GM21723 (cell line): ENCODE measurements at regions not wholly inside any gene's neighbourhood (a gene's known extent, or its start where the extent isn't known, plus 50 kb on each side); places are given as distances from the start of the nearest gene placed in this dataset.

Experiments used
- ATAC-seq: cut with Tn5 transposase; IDR thresholded peaks from one replicate; pipeline ENCODE4 v1.9.1; 2021; ENCODE audit warnings: mild to moderate bottlenecking, moderate library complexity; ENCODE audit not compliant: unreplicated experiment

DNA sequence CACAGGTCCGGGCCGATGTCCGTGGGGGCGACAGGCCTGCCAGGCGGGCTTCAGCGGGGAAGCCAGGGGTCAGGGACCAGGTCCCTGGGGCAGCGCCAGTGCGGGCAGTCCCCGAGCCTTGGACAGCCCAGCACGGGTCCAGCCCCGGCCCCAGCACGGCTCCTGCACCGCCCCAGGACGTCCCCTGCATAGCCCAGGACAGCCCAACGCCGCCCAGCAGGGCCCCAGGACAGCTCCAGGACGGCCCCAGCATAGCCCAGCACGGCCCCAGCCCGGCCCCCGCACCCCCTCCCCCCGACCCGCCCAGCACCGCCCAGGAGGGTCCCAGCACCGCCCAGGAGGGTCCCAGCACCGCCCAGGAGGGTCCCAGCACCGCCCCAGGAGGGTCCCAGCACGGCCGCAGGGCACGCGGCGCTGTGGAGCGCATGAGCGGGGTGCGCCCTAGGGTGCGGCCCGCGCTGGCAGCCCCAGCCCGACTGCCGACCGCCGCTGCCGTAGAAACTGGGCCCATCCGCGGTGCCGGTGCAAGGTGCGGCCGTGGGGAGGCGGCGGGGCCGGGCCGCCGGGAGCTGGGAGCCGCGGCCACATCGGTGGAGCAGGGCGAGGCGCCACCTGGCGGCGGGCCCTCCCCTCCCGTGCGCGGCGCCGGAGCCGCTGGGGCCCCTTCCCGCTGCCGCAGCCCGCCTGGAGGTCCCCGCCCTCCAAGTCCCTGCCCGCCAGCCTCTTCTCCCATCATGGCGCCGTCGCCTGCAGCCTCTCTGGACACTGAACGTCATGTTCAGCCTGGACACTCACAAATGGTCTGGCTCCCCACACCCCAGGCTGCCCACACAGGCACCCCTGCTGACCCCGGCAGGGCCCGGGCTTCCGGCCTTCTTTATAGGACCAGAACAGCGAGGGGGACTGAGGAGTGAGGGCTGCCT lies 106.8 kb upstream of the NKX1-1 start:
- no peak for ATAC-seq

DNA sequence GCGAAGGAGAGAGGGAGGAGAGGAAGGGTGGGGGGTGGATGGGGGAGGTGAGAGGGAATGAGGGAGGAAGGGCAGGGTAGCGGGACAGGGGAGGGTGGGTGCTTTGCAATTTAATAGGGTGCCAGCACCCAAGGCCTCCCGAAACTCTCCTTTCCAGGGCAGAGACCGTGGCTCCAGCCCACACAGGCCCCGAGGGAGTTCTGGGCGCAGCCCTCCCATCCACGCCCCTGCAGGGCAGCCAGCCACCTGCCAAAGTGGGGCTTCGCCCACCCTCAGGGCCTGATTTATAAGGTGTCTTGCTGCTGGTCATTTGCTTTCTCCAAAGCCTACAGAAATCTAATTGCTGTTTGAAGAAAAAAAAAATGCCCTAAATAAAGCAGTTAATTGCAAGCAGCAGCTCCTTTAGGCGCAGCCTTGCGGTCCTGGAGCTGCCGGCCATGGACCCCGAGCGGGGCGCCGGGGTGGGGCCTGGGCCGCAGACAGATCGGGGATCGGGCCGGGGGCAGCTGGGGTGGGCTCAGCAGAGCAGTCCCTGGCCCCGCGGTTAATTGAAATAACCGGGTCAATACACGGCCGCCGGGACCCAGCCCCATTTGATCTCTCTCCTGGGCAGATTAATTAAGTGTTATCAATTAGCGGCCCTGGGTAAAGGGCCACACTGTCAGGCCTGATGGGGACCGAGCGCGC lies 106.0 kb upstream of the NKX1-1 start:
- ATAC-seq = no peak

- no peak for ATAC-seq
These were observed 105.3 kb upstream of the NKX1-1 start for GRCh38 chr4:1511441-1512041.

- no peak for ATAC-seq
These were observed 104.7 kb upstream of the NKX1-1 start for GRCh38 chr4:1510931-1511330.

GRCh38 chr4:1509366-1509765 lies 103.1 kb upstream of the NKX1-1 start:
- ATAC-seq = no peak

DNA sequence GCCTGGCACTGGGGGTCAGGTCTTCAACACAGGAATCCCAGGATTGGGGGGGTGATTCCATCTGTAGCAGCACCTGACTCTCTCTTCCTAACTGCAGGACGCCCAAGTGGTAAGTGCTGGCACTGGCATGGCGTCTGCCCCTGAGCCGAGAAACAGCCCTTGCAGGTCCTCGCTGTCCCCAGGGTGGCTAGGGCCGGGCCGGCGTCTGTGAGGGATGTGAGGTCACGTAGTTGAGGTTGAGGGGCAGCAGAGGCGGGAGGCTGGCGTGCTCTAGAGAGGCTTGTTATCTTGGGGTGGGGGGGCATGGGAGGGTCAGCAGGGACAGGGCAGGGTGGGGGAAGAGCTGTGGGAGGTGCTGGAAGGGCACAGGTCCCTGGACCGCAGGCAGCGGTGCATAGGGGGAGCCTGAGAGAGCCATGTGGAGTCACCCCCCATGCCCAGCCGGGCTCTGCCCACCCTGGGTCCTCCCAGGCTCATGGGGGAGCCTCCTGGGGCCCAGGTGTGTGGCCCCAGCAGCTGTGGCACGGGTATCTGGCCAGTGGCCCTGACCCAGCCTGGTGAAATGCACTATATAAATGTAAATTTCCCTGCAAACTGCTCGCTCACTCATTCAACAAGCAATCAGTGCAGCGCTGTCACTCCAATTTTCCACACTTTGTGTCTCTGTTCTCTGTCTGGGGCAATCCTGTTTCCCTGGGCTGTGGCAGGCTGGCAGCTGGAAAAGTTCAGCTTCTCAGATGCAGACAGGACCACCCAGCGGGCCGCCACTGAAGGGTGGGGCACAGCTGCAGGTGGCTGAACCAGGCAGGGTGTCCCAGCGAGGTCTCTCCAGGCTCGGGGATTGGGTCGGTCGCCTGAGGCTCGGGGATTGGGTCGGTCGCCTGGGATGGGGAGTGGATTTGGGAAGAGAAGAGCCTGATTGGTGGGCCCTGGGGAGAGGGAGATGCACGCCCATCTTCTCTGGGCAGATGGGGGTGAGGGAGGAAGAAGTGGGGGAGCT lies 102.2 kb upstream of the NKX1-1 start:
- ATAC-seq = no peak

GRCh38 chr4:1506956-1507721 lies 100.9 kb upstream of the NKX1-1 start:
- ATAC-seq = no peak

DNA sequence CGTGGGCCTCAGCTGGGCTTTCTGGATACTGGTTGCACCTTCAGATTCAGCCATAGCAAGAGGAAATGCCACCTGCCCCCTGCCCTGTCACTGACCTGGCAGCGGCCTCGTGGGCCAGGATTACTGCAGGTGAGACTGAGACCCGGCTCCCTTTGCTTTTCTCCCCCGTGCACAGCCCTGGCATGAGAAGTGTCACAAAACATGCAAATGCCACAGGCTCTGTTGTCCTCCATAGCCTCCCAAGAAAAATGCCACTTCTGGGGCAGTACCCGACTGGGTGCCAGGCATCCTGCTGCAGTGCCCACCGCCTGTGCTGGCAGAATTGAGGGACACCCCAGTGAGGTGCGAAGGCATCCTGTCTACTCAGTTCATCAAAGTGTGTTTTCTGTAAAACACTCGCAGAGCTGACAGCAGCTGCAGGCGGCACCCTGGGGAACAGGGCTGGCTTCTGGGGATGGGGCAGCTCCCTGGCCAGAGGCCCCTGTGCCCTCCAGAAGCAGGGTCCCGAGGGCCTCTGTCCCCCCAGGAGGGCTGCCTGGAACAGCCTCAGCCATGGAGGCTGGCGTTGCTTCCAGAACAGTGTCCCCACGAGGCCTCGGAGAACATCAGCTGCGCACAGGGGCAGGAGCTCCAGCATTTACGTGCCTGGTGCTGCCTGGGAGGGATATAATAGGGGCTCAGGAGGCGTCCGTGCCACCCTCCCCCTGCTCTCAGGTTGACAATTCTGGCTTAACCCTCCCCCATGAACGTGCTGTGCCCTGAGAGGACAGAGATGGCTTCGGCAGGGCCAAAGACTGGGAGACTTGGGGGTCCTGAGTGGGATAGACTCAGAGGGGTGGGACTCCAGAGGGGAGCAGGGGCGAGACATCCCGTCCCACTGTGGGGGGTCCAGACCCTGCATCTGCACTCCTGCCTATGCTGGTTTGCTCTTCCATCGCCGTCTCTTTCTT lies 99.5 kb upstream of the NKX1-1 start:
- no peak for ATAC-seq

GRCh38 chr4:1504595-1505500 lies 98.6 kb upstream of the NKX1-1 start:
- no peak for ATAC-seq

GRCh38 chr4:1503583-1504471 lies 97.6 kb upstream of the NKX1-1 start:
- no peak for ATAC-seq

GRCh38 chr4:1502976-1503375 lies 96.7 kb upstream of the NKX1-1 start:
- no peak for ATAC-seq

- ATAC-seq = no peak
These were observed 96.3 kb upstream of the NKX1-1 start for GRCh38 chr4:1502501-1502886.

GRCh38 chr4:1501754-1502500 lies 95.7 kb upstream of the NKX1-1 start:
- ATAC-seq = no peak

- no peak for ATAC-seq
These were observed 94.9 kb upstream of the NKX1-1 start for GRCh38 chr4:1500966-1501753.

- no peak for ATAC-seq
These were observed 94.2 kb upstream of the NKX1-1 start for GRCh38 chr4:1500231-1500965.
